ENCODE measurements at regions not wholly inside any gene's neighbourhood (a gene's known extent, or its start where the extent isn't known, plus 50 kb on each side); places are given as distances from the start of the nearest gene placed in this dataset.

DNA sequence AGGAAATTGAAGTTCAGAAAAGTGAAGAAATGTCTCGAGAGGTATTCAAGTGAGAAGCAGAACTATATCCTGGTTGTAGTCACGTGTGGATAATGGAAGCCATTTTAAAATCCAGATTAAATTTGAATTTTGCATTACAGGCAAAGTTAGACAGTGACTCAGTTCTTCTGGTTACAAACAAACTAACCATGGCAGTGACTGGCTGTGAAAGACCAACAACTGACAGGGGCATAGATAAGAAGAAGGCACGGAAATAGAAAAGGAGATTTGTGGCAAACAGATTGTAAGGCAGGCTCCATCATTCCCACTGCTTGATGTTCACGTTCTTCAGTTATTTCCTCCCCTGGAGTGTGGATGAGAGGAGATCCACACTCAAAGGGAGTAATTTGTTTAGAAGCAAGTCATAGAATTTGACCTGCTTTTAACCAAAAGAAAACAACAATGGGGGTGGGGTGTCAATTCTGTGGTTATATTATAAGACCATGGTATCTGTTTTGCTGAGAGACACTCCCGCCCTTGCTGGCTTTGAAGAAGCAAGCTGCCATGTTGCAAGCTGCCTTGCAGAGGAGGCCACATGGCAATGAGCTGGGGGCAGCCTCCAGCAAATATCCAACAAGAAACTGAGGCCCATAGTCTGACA, 795.3 kb downstream of the VRK1 start:
- TF ChIP-seq, protein P1, sequence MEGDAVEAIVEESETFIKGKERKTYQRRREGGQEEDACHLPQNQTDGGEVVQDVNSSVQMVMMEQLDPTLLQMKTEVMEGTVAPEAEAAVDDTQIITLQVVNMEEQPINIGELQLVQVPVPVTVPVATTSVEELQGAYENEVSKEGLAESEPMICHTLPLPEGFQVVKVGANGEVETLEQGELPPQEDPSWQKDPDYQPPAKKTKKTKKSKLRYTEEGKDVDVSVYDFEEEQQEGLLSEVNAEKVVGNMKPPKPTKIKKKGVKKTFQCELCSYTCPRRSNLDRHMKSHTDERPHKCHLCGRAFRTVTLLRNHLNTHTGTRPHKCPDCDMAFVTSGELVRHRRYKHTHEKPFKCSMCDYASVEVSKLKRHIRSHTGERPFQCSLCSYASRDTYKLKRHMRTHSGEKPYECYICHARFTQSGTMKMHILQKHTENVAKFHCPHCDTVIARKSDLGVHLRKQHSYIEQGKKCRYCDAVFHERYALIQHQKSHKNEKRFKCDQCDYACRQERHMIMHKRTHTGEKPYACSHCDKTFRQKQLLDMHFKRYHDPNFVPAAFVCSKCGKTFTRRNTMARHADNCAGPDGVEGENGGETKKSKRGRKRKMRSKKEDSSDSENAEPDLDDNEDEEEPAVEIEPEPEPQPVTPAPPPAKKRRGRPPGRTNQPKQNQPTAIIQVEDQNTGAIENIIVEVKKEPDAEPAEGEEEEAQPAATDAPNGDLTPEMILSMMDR (conservative IDR thresholded peaks at IDR 0.05): no peak
- no peak for TF ChIP-seq ZFX (IDR thresholded peaks at IDR 0.05)
